Suppressor macrophage treated with lipopolysaccharide for 4 hours (primary cell): ENCODE measurements at regions not wholly inside any gene's neighbourhood (a gene's known extent, or its start where the extent isn't known, plus 50 kb on each side); places are given as distances from the start of the nearest gene placed in this dataset.
"Not testable (repeated sequence)": the region's sequence is repeated elsewhere in the genome, so short reads cannot be mapped to it uniquely, and the experiment has no call there.

ENCODE experiments used
- DNase-seq: peaks from one replicate; pipeline ENCODE4 v3.0.0-alpha.2; 2020

DNA sequence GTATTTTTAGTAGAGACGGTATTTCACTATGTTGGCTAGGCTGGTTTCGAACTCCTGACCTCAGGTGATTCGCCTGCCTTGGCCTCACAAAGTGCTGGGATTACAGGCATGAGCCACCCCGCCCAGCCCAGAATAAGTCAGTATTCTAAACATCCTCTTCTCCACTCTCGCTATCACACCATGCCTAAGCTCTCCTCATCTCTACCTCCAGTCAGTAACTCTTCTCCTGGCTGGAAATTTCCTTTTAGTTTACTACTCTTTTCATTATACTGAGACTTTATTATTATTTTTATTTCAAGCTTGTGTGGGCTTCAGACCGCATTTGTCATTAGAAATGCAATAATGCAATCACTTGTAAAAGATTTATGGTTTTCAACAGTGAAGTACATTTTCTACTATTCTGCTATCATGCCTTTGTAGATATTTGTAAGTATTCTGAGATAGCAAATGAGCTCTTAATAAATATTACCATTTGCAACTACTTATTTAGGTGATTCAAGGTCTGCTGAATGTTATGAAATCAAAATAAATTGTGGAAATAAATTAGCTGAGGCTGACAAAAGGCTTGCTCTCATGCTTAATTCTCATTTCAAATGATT is 617.3 kb upstream of the GOT2 start:
- DNase-seq: no peak

DNA sequence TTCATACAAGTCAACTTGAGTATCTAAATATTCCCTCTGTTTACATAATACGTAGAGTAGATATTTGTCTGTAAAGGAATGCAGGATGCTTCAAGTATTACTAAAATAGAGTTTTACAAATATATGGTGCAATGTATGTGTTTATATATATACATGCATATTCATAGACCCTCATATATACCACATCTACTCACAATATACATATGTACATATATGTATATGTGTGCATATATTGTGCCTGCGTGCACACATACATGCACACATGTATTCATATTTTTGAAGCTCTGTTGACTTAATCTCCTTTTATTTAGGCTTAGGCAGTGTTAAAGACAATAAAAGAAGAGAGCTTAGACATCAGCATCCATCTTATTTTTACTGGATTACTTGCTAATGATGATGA is 616.6 kb upstream of the GOT2 start:
- DNase-seq: no peak

DNA sequence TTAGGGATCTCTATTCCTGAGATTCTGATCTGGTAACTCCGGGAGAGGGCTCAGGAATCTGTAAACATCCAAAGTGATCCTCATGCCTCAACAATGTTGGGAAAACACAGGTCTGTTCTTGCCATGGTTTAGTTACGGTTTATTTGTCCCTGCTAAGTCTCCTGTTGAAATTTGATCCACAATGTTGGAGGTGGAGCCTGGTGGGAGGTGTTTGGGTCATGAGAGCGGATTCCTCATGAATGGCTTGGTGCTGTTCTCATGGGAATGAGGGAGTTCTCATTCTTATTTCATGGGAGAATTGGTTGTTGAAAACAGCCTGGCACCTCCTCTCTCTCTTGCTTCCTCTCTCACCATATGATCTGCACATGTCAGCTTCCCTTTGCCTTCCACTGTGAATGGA is 608.6 kb upstream of the GOT2 start:
- no peak for DNase-seq

DNA sequence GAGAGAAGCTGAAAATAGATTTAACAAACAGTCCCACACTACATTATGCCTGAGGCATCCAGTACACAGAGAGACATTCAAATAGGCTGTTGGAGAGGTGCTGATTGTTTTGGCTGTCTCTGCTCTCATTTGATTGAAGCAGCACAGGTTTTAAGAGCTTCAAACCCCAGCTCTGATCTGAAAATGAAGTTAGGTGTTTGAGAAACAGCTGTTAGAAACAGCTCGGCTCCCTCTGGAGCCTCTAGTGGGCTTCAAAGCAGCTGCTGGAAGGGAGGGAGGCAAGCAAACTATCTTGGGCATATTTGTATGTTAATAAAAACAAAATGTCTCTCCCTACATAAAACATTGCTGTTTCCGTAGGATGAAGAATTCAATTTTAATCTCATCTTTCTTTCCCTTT is 607.3 kb upstream of the GOT2 start:
- no peak for DNase-seq

DNA sequence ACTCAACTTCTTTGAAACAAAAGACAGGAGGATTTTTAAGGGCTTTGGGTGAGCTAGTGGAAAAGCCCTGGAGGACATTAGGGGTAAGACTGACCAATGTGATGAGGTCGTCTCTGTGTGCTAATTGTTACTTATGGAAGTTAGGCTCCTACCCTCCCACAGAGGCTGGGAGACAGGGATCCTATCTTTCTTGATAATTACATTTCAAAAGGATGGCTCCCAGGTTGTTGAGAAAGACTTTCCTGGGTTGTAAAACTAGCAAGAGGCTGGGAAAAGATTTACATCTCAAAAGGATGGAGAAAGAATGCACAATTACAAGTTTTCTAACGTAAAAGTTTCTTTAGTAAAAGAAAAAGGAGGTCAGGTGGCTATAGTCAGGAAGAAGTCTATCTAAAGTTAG is 605.8 kb upstream of the GOT2 start:
- DNase-seq: no peak

DNA sequence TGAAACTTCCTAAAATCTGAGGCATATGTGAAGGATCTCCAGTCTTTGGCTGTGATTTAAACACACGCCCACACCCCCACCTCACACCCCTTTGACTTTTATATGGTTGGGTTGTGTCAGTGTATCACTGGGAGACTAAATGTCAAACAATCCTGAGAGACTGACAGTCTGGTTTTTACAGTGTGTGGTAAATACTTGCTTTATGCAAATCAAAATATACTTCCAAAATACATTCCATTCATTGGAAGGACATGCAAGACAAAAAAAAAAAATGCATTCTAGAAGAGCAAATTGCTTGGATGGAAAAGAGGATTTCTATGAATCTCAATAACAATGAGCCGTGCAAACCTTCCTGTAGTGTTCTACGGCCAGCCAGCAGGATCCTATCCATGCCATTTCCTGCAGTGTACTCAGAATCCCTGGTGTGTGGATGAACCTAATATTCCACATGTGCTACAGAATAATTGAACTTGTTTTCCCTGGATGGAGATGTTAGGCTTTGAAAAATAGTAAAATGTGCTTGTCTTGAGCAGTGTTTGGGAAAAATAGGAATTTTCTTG is 602.1 kb upstream of the GOT2 start:
- DNase-seq: no peak

DNA sequence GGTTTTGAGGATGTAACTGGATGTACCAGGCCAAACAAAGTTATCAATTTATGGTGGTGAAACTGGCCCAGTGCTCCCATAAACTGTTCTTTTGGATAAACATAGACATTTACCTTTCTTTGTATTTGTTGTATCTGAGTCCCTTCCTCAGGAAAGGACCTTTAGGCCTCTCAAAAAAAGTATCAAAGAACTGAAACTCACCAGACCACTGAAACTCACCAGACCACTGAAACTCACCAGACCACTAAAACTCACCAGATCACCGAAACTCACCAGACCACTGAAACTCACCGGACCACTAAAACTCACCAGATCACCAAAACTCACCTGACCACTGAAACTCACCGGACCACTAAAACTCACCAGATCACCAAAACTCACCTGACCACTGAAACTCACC is 597.6 kb upstream of the GOT2 start:
- not testable (repeated sequence) for DNase-seq

DNA sequence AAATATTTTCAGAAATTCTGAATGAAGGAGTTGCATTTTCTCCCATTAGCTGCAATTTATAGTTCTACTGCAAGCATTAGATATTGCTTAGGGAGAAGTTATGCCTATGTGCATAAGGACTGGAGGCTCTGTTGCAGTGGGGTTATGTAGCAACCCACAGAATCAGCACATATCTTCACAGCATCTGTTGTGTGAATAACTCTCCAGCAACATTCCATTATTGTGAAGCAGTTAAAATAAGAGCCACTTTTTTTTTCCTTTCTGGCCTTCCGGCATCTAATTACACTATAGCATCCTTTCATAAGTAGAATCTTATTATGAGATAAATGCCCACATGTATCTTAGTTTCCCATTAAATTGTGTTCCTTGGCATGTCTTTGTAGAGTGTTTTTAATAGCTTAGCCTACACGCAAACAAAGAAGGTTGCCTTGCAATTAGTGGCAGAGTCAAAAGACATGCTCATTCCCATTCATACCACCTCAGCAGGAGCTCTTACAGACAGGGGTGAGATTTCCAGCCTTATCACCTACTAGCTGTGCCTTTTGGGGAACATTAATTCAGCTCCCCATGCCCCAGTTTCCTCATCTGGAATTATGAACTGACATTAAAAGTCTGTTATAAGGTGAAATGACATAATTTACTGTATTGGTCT is 596.0 kb upstream of the GOT2 start:
- DNase-seq: no peak

DNA sequence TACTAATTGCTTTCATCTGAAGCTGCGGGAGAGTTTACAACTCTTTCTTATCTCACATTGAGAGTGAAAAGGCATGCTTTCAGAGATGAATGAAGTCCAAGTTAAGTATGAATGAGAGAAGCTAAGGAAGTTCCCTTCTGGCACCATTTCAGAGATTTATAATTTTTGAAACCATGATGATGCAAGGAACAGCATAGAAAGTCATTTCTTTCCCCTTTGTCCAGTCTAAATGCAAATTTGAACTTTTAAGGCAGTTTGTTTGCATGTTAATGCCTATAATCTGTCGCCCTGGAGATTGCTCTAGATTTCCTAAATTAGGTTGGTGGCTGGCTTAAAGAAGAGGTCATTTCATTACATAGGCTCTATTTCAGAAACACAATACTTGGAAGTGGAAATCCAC is 594.8 kb upstream of the GOT2 start:
- peak; percentile 46 for DNase-seq

DNA sequence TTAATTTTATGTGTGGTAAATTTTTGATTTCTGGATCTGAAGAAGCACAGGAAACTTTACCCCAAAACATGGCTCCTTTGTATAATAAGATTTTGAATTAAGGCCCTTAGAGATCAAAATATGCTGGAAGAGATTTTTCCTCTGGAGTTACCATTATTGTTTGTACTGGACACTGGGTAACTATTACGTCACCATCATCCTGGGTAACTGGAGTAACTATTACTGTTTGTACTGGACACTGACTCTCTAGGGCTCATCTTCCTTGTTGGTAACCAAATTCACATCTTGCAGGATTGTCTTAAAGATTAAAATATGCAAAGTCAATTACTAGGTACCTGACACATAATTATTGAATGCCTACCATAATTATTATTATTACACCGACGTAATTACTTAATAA is 593.8 kb upstream of the GOT2 start:
- DNase-seq: no peak

DNA sequence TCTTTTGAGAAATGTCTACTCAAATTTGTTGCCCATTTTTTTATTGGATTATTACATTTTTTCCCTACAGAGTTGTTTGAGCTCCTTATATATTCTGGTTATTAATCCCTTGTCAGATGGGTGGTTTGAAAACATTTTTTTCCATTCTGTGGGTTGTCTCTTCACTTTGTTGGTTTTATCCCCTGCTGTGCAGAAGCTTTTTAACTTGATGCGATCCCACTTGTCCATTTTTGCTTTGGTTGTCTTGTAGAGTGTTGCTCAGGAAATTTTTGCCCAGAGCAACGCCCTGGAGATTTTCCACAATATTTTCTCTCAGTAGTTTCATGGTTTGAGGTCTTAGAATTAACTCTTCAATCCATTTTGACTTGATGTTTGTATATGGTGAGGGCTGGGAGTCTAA is 592.8 kb upstream of the GOT2 start:
- DNase-seq: no peak

DNA sequence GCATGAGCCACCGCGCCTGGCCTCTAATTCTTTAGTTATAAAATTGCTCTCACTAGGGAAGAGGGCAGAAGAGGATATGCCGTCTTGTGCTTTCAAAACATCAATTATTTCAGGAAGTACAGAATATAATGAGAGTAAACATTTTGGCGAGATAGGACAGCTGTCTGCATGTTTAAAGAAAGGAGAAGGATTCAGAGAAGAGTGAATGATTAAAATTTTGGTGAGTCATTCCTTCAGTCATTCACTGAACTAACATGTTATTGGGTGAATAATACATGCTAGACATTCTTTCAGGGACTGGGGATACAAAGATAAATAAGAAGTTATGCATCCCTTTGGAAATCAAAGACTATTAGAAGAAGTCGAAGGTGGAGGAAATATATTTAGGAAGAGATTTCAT is 590.3 kb upstream of the GOT2 start:
- peak; percentile 2 for DNase-seq

DNA sequence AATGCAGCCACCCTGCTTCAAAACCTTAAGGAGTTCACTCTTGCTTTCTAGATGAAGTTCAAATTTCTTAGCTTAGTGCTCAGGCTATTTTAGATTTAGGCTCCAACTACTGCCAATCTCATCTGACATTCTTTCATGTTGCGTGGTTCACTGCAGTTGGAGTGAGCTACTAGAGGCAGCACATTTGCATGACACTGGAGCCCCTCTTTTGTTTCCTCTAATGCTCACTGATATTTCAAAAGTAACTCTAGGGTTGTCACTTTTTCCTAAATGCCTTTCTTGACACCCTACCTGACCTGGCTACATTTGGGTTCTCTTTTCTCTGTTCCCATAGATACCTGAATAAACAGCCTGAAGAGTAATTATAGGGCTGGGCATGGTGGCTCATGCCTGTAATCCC is 586.5 kb upstream of the GOT2 start:
- no peak for DNase-seq

DNA sequence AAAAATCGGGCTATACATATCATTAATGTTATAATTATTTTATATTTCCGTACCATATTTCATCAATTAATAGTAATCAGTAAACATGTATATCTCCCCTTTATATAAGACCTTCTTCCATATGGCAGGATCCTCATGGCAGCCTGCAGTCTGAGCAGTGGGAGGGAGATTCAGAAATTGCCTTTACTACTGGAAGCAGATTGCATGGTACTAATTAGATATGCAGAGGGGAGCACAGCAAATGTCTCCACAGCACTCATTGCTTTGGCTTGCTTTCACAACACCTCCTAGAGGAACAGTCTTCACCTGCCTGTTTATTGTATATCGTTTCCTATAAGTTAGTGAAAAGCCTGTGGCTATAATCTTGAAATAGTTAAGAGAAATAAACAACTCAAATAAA is 585.8 kb upstream of the GOT2 start:
- DNase-seq: no peak

DNA sequence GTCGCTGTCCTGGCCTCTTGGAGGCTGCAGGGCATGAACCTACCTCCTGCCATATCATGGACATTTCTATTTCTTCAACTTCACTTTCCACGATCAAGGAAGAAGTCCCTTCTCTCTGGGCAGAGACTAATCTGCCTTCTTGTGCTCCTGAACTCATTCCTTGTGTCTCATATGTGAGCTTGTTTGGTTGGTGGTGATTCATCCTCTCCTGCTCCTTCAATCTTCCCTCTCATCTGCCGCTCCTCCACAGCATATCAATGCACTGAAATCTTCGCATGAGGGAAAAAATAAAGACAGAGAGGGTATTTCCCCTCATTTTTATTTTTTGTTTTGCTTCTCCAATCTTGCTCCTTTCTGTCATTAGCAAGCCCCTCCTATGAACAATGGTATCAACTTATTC is 571.7 kb upstream of the GOT2 start:
- DNase-seq: no peak

DNA sequence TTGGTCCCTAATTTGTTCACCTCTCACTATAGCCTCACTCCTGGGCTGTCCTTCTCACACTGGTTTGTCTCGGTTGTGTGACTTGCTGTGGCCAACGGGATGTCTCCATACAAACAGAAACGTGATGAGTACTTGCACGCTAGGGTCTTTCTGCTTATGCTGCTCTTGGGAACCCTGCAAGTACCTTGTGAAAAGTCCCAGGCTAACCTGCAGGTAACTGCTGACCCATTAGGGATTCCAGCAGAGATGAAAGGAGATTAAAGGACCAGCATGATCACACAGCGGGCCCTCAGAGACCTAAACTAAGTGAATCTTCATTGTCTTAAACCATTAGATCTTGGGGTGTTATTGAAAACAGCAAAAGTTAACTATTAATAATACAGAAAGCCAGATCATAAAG is 562.8 kb upstream of the GOT2 start:
- no peak for DNase-seq

DNA sequence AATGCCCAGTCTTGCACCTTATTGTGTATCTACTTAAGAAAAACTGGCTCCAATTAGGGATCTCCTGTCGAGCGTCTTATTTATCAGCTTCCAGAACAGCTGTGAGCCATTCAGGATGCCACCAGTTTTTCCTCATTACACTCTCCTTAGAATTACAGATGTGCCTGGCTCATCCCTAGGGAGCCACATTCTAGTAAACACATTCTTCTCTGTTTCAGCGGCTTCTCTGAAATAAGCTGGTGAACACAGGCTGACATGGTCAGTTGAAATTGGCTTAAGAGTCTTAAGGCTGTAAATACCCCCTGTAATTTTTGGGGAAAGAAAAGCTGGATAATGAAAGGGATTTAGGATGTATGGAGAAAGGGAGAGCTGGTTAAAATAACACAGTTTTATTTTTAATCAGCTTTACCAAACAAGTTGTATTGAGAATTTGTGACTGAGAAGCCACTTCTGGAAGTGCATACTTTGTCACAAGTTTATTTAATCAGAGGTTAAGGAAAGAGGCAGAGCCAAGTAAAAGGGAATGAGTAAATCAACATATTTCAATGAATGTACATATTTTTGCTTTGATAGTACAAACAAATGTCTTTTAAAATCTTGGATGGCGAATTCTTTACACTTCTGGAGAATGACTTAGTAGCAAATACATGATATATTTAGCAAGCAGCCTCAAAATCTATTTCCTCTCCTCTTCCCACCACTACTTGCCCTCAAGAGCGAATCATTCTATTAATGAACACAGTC is 562.0 kb upstream of the GOT2 start:
- no peak for DNase-seq

DNA sequence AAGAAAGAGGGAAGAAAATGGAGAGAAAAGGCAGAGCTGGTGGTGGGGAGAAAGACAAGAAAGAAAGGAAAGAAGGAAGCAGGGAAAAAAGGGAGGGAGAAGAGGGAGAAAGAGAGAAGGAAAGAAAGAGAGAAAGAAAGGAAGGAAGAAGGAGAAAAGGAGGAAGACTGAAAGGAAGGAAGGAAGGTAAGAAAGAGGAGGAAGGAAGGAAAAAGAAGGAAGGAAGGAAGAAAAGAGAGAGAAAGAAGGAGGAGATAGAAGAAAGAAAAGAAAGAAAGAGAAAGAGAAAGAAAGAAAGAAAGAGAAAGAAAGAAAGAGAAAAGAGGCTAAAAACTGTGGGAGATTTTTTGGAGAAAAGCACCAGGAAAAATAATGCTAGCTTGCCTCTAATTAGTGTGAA is 561.4 kb upstream of the GOT2 start:
- no peak for DNase-seq

DNA sequence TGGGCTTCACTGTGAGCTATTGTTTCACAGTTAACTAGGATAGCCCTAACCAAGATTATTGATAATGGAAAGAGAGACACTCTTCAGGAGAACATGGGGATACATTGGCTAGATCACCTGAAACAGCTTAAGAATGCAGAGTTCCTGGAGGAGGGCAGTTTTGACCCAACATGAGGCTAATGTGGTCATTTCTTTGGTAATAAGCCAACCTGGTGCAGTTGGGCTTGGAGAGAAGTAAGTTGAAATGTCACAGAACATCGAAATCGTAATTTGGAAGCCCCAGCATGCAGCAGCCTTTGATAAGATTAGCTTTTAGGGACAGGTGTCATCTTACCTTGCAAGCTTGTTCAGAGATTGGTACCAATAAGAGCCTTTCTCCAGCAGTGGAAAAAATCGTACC is 556.6 kb upstream of the GOT2 start:
- DNase-seq: no peak

DNA sequence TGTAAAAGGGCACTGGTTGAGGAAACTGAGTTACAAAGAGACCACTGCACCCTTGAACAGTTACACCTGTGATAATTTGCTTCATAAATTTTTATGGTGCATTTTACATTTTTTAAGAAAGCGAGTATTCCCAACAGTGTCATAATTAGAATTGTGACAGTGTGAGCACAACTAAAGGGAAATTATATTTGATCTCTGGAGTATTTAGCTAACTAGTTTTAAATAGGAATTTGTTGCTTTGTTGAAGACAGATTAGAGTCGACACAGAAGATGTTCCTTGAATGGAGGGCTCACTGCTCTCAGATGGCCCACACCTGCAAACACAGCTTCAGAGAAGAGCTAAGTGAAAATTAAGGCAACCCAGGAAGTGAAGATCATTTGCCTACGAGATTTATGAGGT is 555.0 kb upstream of the GOT2 start:
- DNase-seq: no peak

DNA sequence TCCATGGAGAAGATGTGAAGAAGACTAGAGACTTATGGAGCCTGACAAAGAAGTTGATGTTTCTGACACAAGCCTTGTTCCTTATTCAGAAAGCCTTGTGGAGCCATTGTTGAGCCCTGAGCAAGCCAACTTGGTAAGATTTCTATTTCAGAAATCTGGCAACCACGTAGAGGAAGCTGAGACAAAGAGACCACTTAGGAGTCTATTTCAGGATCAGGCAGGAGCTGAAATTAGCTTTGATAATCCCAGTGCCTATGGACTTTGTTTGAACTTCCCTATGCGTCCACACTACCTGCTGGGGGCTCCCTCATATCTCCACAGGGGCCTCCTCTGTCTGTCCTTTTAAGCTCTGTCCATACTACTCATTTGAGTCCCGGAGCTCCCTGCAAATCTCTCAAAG is 540.0 kb upstream of the GOT2 start:
- DNase-seq: no peak

DNA sequence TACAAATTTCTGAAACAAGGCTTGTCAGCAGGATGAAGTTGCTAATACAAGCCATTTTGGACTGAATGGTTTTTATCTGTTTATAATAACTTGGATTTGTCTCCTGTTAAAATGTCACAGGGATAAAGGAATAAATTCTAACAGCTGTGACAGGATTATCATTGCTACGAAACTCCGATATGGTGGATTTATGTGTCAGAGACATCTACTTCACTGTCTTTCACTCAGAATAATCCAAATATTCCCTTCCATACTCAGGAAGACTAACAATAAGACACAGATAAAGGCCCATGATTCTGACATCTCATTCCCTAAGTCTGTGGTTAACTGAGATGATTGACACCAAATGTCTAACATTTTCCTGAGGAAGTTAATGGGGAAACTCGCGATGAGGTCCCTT is 529.8 kb upstream of the GOT2 start:
- DNase-seq: no peak

DNA sequence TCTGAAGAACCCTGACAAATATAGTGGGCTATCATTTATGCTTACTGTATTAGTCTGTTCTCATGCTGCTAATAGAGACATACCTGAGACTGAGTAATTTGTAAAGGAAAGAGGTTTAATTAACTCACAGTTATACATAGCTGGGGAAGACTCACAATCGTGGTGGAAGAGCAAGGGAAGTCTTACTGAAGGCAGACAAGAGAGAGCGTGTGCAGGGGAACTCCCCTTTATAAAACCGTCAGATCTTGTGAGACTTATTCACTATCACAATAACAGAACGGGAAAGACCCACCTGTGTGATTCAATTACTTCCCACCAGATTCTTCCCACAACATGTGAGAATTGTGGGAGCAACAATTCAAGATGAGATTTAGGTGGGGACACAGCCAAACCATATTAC is 526.8 kb upstream of the GOT2 start:
- DNase-seq: no peak

DNA sequence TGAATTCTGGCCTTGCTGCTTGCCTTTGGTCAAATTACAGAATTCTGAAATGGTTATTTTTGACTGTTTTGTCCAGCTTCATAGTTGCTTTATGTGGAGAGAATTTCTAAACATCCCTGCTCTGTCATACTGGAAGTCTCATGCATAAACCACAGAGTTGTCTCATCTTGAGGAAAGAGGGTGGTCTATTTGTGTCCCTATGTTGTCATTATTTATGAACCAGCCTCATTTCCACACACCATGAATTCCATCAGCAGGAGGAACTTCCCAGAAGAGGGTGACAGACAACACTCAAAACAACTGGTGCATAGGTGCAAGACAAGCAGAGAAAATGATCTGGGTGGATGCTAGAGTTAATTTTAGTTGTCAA is 525.8 kb upstream of the GOT2 start:
- peak; percentile 83 for DNase-seq
